ENCODE measurements at regions not wholly inside any gene's neighbourhood (a gene's known extent, or its start where the extent isn't known, plus 50 kb on each side); places are given as distances from the start of the nearest gene placed in this dataset.

DNA sequence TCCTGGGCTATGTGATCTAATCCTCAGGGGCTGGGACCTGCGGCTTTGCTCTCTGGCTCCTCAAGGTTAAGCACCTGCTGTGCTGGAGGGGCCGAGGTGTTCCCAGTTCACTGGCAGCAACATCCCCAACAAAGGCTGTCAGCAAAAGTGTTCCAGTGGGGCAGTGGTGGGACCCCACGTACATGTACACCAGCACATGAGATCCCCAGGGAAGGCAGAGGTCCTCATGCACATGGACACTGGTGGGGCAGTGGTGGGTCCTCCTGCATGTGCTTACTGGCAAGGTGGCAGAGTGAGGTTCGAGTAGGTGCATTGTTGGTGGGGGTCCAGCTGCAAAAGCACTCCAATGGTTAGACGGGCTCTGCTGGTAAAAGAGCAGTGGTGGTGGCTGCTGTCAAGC is 255.6 kb upstream of the MPDZ start:
- TF ChIP-seq POLR2AphosphoS5 (IDR thresholded peaks at IDR 0.05) = no peak
- TF ChIP-seq, protein P1, sequence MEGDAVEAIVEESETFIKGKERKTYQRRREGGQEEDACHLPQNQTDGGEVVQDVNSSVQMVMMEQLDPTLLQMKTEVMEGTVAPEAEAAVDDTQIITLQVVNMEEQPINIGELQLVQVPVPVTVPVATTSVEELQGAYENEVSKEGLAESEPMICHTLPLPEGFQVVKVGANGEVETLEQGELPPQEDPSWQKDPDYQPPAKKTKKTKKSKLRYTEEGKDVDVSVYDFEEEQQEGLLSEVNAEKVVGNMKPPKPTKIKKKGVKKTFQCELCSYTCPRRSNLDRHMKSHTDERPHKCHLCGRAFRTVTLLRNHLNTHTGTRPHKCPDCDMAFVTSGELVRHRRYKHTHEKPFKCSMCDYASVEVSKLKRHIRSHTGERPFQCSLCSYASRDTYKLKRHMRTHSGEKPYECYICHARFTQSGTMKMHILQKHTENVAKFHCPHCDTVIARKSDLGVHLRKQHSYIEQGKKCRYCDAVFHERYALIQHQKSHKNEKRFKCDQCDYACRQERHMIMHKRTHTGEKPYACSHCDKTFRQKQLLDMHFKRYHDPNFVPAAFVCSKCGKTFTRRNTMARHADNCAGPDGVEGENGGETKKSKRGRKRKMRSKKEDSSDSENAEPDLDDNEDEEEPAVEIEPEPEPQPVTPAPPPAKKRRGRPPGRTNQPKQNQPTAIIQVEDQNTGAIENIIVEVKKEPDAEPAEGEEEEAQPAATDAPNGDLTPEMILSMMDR (IDR thresholded peaks at IDR 0.05) = no peak

All from sigmoid colon (tissue), 4 donors.